GM12864 (cell line): ENCODE measurements at regions not wholly inside any gene's neighbourhood (a gene's known extent, or its start where the extent isn't known, plus 50 kb on each side); places are given as distances from the start of the nearest gene placed in this dataset.

ENCODE experiments used
- DNase-seq: peaks from one replicate; pipeline ENCODE4 v3.0.0-alpha.2; 2011; ENCODE audit warnings: low read depth
- H3K4me3 ChIP-seq: 2 replicates; pipeline ENCODE4 v1.5.1; 2011; ENCODE audit warnings: mild to moderate bottlenecking, low read depth, low read length, control low read depth
- TF ChIP-seq, protein P1 (sequence below): IDR thresholded peaks from 2 replicates; pipeline ENCODE4 v1.5.1; 2011; ENCODE audit warnings: low read depth, mild to moderate bottlenecking, moderate library complexity, low read length, control low read depth, inconsistent platforms; ENCODE audit errors: missing control alignments

DNA sequence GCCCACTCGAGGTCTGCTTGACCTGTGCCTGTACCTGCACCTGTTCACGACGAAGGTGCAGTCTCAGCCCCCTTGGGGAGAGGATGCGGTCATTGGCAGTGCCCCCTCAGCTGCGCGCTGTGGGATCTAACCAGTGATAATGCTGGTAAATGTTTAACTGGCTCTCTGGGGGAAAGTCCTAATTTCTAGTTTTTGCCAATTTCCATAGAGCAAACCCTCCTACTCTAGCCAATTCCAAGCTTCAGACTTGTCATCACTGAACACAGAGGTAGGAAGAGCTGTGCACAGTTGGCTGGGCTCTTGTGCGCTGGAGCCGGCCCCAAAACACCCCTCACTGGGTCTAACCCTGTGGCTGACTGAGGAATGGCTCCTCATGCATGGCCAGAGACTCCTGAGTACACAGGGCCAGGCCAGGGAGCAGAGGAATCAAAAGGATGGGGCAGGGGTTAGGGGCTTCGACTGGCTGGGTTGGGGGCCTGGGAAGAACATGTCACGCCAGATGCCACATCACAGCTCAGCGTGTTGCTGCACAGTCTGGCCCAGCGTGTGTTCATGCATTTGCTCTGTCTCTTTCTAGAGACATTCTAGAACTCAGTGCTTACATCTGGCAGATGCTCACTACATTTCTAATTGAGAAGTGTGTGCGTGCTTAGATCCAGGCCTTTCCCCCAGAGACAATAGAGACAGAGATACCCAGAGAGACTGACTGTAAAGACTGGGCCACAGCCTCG, 270.8 kb downstream of the BCOR start:
- DNase-seq: no peak
- TF ChIP-seq, protein P1, sequence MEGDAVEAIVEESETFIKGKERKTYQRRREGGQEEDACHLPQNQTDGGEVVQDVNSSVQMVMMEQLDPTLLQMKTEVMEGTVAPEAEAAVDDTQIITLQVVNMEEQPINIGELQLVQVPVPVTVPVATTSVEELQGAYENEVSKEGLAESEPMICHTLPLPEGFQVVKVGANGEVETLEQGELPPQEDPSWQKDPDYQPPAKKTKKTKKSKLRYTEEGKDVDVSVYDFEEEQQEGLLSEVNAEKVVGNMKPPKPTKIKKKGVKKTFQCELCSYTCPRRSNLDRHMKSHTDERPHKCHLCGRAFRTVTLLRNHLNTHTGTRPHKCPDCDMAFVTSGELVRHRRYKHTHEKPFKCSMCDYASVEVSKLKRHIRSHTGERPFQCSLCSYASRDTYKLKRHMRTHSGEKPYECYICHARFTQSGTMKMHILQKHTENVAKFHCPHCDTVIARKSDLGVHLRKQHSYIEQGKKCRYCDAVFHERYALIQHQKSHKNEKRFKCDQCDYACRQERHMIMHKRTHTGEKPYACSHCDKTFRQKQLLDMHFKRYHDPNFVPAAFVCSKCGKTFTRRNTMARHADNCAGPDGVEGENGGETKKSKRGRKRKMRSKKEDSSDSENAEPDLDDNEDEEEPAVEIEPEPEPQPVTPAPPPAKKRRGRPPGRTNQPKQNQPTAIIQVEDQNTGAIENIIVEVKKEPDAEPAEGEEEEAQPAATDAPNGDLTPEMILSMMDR: no peak
- H3K4me3 ChIP-seq: no peak overlapping the region

DNA sequence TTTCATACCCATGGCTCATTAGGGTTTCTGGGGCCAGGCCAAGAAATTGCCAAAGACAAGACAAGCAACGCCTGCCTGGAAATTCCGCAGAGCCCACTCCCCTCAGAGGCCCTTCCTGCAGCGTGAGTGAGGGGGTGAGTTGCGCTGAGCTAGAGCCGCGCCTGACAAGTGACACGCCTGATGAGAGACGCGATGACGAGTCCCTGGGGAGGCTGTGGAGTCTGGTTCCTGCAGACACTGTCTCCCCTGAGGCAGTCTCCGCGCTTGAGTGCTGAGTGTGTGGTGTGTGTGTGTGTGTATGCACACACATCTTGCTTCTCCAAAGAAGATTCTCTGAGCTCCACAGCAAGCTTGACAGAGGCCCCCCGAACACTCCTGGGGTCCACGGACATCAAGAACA, 269.8 kb downstream of the BCOR start:
- TF ChIP-seq, protein P1: no peak
- H3K4me3 ChIP-seq: no peak overlapping the region
- no peak for DNase-seq

DNA sequence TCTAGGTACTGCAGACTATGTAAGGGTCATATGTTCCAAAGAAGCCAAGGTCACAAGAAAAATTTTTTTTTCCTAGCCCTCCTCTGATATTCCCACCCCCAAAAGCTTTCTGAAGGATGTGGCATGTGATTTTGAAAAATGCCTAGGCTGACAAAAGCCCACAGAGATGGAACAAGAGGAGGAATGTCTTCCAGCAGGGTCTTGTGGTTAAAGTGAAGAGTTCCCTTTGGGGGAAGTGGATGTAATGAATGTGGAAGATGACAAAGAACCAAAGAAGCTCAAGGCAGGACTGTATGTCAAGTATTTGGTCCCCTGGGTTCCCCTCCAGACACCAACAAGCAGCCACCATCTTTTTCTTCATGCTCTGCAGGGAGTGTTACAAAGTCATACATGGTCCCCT, 268.8 kb downstream of the BCOR start:
- H3K4me3 ChIP-seq: no peak overlapping the region

DNA sequence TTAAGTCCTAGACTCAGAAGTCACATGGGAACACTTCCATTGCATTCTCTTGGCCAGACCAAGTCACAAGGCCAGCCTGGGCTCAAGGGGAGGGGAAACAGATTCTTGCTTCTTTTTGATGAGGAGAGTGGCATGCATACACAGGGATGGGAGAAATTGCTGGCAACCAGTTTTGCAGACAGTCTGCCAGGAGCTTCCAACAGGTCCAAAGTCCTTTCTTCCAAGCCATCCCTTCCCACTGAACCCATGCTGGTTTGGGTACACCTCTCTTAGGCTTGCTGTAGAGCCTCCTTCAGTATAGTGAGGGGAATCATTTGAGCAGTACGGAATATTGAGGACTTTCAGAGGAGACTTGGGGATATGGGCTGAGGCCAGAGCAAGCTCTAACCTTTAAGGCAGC, 267.8 kb downstream of the BCOR start:
- TF ChIP-seq, protein P1: no peak
- no peak overlapping the region for H3K4me3 ChIP-seq
- no peak for DNase-seq

More for the DNA sequence above, 268.8 kb downstream of the BCOR start:
- no peak for DNase-seq
- TF ChIP-seq, protein P1: no peak

DNA sequence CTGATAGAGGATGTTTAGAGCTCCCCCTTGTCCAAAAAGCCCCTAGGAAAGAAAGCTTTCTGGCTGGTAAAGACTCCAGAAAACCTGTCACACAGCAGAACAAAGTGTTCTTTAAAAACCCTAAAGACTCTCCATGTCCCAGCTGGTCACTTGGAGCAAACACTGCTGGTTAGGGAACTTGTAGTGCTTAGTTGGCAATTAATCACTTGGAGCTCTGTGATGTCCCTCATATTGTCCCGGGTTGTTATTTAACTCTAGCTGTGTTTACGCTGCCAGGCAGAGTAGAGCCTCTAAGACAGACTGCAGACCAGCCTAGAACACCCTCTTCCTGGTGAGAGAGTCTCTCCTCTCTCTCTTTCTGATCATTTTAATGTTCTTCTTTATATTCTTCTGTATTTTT, 267.3 kb downstream of the BCOR start:
- TF ChIP-seq, protein P1: no peak
- DNase-seq: no peak
- no peak overlapping the region for H3K4me3 ChIP-seq

DNA sequence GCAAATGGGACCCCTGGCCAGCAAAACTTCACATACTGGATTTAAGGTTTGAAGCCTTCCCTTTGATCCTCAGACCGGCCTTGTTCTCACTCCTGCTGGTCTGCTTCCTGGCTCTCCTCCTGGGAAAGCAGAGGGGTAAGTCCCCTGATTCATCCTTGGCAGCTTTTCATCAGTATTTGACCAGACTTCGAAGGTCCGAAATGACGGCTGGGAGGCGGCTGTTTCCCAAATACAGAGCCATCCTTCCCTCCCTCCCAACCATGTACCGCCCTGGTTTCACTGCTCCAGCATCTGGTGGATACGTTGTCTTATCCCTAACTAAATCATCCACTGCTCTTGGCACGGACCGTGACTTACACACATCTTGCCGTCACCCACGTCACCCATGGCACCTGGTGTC, 265.5 kb downstream of the BCOR start:
- H3K4me3 ChIP-seq: no peak overlapping the region
- TF ChIP-seq, protein P1: no peak
- no peak for DNase-seq

DNA sequence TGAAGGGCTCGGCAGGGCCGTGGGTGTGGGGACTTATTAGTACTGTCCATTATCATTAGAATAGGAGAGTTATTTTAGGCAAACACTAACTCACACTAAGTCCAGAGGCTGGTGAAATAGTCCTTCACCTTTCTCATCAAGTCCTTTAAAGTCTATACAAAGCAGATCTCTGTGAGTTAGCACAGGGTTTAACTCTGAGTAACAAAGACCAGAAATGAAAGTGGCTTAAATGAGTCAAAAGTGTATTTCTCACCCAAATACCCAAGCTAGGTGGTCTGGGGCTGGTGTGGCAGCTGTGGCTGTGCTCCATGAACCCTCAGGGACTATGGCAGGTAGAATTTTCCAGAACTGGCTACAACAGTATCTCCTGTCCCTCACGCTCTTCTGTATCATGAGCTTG, 263.2 kb downstream of the BCOR start:
- TF ChIP-seq, protein P1: no peak

More for the DNA sequence above, 263.2 kb downstream of the BCOR start:
- H3K4me3 ChIP-seq: no peak overlapping the region
- DNase-seq: no peak
